C4-2B (cell line): ENCODE measurements at regions not wholly inside any gene's neighbourhood (a gene's known extent, or its start where the extent isn't known, plus 50 kb on each side); places are given as distances from the start of the nearest gene placed in this dataset.

Source experiments
- H3K27ac ChIP-seq: fragments of 450-650 bp; 2 replicates; pipeline ENCODE4 v1.5.1; 2017
- ZFX ChIP-seq: fragments of 450-650 bp; IDR thresholded peaks from 2 replicates; pipeline ENCODE4 v1.6.1; 2017
- TF ChIP-seq, protein P1 (sequence below): fragments of 450-650 bp; conservative IDR thresholded peaks from 2 replicates; pipeline ENCODE4 v1.5.1; 2017; ENCODE audit warnings: mild to moderate bottlenecking

DNA sequence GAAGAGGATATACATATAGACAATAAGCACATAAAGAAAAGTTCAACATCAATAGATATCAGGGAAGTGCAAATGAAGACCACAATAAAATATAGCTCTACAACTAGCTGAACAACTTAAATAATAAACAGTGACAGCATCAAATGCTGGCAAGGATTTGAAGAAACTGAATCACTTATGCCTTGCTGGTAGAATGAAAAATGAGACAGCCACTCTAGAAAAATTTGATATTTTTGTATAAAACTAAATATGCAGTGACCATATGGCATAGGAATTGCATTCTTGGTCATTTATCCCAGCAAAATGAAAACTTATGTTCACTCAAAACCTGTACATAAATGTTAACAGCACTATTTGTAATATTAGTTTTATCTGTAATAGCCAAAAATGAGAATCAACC, 1102.0 kb downstream of the C4orf33 start:
- H3K27ac ChIP-seq, result no peak overlapping the region

DNA sequence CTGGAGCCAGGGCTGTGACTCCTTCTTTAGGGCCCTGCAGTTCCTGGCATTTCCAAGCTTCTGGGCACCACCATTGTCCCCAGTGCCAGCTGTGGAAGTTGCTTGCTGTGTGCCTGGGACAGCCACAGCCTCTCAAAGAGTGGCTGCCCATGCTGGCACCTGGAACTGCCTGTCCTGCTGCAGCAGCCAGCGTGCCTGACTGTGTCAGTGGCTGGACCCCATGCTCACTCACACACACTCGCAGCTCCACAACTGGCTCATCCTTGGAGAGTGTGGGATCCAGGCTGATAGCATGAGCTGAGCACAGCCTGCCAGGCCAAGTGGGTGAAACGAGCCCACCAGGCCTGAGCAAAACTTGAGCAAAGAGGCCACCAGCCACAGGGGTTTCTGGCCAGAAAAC, 1107.6 kb downstream of the C4orf33 start:
- TF ChIP-seq, protein P1, sequence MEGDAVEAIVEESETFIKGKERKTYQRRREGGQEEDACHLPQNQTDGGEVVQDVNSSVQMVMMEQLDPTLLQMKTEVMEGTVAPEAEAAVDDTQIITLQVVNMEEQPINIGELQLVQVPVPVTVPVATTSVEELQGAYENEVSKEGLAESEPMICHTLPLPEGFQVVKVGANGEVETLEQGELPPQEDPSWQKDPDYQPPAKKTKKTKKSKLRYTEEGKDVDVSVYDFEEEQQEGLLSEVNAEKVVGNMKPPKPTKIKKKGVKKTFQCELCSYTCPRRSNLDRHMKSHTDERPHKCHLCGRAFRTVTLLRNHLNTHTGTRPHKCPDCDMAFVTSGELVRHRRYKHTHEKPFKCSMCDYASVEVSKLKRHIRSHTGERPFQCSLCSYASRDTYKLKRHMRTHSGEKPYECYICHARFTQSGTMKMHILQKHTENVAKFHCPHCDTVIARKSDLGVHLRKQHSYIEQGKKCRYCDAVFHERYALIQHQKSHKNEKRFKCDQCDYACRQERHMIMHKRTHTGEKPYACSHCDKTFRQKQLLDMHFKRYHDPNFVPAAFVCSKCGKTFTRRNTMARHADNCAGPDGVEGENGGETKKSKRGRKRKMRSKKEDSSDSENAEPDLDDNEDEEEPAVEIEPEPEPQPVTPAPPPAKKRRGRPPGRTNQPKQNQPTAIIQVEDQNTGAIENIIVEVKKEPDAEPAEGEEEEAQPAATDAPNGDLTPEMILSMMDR, result no peak
- no peak for TF ChIP-seq ZFX

More for the DNA sequence above, 1102.0 kb downstream of the C4orf33 start:
- TF ChIP-seq ZFX, result no peak
- TF ChIP-seq, protein P1, result no peak

DNA sequence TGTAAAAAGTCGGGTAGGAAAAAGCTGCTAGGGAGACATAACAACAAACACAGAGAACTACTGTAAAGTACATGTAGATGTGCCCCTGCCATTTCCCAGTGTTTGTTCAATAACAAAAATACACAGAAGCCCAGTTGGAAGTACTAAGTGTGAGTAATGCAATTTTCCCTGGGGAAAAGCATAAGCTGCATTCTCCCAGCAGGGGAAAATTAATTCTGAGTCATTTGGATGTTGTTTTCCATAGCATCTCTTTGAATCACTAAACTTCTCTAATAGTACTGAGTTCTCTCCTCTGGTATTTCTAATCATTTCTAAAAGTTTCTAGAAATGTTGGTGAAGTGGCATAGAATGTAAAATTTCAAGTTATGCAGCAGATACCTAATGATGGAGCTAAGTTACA, 1114.9 kb downstream of the C4orf33 start:
- no peak overlapping the region for H3K27ac ChIP-seq
- TF ChIP-seq, protein P1, result no peak
- no peak for TF ChIP-seq ZFX

More for the DNA sequence above, 1107.6 kb downstream of the C4orf33 start:
- H3K27ac ChIP-seq, result no peak overlapping the region

DNA sequence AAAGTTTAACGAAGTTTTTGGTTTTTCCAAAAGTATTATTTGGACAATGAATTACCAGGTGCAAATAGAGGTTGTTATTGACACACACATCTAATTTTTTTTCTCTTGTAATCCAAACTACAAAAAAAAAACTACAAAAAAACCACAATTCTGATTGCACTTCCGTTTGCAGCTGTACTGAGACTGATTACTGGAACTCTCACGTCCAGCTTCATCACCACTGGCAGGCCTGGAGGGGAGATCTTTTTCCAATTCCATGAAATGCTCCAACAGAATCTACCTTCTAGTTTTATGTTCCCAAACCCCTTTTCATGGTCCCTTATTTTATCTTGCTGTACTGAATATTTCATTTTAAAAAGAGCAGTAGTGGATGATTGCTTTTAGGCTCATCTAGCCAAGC, 1118.3 kb downstream of the C4orf33 start:
- TF ChIP-seq, protein P1, result no peak
- TF ChIP-seq ZFX, result no peak
- no peak overlapping the region for H3K27ac ChIP-seq

DNA sequence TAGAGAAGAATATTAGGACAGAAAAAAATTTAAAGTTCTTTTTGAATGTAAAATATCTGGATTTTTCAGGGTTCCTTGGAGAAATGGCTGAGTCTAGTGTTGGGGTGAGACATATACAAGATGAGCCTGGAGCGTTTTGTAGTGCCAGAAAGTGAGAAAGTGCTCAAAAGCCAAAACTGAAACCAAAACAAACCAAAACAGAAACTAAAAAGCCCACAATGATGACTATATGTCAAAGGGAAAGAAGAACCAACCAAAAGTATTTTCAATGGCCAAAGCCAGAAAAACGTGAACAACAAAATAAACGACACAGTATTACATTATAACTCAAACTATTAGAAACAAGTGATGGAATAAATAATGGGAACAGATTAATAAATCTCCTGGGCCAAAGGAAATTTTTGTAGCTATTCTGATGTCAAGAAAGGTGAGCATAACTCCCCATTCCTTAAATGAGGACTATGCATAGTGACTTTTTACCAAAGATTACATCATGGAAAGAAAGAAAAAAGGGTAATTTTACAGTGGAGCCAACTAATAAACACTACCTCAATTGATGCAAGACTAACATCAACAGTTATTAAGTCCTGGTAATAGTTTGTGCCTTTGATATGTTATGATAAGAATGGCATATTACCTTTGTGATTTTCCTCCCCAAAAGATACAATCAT, 1137.6 kb downstream of the C4orf33 start:
- no peak overlapping the region for H3K27ac ChIP-seq
- TF ChIP-seq, protein P1, result no peak
- TF ChIP-seq ZFX, result no peak

DNA sequence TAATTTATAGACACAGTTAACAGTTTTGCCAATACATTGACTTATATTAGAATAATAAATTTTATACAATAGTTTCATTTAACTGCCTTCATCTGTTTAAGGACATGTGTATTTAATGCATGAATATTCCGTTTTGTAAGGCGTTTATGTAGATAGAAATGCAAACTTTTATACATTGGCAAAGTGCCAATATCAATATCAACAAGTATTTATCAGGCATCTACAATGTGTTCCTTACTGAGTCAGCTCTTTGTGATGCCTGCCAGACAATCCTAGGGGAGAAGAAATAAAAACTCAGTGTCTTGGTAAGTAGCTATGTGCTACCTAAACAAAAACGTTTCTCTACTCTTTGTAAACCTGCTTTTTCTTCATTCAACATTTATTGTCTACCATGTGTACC, 1142.2 kb downstream of the C4orf33 start:
- TF ChIP-seq, protein P1, result no peak
- no peak for TF ChIP-seq ZFX
- H3K27ac ChIP-seq, result no peak overlapping the region

DNA sequence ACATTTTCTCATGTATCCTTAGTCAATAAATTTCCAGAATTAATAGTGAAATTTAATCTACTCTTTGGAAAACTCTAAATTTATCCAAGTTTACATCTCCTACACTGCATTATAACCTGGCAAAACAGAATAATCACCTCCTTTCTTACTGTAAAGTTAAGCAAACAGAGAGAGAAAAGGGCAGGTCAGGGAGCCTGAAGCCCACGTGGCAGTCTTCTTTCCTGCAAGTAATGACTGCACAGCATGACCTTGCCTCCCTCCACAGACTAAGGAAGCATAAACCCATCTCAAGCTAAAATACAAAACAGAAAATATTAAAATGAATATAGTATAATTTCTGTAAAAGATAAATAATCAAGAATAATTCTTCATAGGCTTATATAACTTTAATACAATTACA, 1153.0 kb downstream of the C4orf33 start:
- TF ChIP-seq, protein P1, result no peak
- TF ChIP-seq ZFX, result no peak
- no peak overlapping the region for H3K27ac ChIP-seq
